Osteoblast (primary cell): ENCODE measurements at regions not wholly inside any gene's neighbourhood (a gene's known extent, or its start where the extent isn't known, plus 50 kb on each side); places are given as distances from the start of the nearest gene placed in this dataset.
"Not testable (repeated sequence)": the region's sequence is repeated elsewhere in the genome, so short reads cannot be mapped to it uniquely, and the experiment has no call there.

Experiments
- DNase-seq: peaks from one replicate; pipeline ENCODE4 v3.0.0; 2011; ENCODE audit warnings: low spot score, mixed read lengths; ENCODE audit not compliant: insufficient read length; ENCODE audit errors: missing footprints
- H2AFZ ChIP-seq: 2 replicates; pipeline ENCODE4 v1.6.0; 2011; ENCODE audit warnings: mild to moderate bottlenecking, low read length
- H3K27ac ChIP-seq: 2 replicates; pipeline ENCODE4 v1.5.1; 2011; ENCODE audit warnings: mild to moderate bottlenecking, low read depth, low read length, moderate library complexity
- H3K27me3 ChIP-seq: 2 replicates; pipeline ENCODE4 v1.6.0; 2012; ENCODE audit warnings: mild to moderate bottlenecking, control low read depth, inconsistent platforms, low read length, moderate library complexity; ENCODE audit not compliant: insufficient read depth
- H3K36me3 ChIP-seq: 2 replicates; pipeline ENCODE4 v1.5.1; 2011; ENCODE audit warnings: mild to moderate bottlenecking, low read length, control low read depth, moderate library complexity; ENCODE audit not compliant: insufficient read depth
- H3K4me1 ChIP-seq: 2 replicates; pipeline ENCODE4 v1.5.1; 2011; ENCODE audit warnings: mild to moderate bottlenecking, low read length, control low read depth, moderate library complexity; ENCODE audit not compliant: insufficient read depth
- H3K4me2 ChIP-seq: 2 replicates; pipeline ENCODE4 v1.6.0; 2011; ENCODE audit warnings: mild to moderate bottlenecking, low read length; ENCODE audit not compliant: insufficient read depth
- H3K4me3 ChIP-seq: fragments of 200-600 bp; sonication (generic); 3 replicates; pipeline ENCODE4 v1.5.1; 2012; ENCODE audit warnings: mild to moderate bottlenecking, low read length, inconsistent platforms; ENCODE audit not compliant: insufficient read depth
- H3K79me2 ChIP-seq: 2 replicates; pipeline ENCODE4 v1.6.0; 2012; ENCODE audit warnings: mild to moderate bottlenecking, low read length, control low read depth, inconsistent platforms; ENCODE audit not compliant: insufficient read depth
- H3K9me3 ChIP-seq: 2 replicates; pipeline ENCODE4 v1.5.1; 2011; ENCODE audit warnings: low read depth, low read length, control low read depth
- H4K20me1 ChIP-seq: 2 replicates; pipeline ENCODE4 v1.6.0; 2012; ENCODE audit warnings: mild to moderate bottlenecking, low read length, control low read depth; ENCODE audit not compliant: insufficient read depth
- TF ChIP-seq, protein P1 (sequence below): IDR thresholded peaks from 2 replicates; pipeline ENCODE4 v1.5.1; 2011; ENCODE audit warnings: mild to moderate bottlenecking, low read depth, low read length, moderate library complexity; ENCODE audit errors: extremely low read depth

DNA sequence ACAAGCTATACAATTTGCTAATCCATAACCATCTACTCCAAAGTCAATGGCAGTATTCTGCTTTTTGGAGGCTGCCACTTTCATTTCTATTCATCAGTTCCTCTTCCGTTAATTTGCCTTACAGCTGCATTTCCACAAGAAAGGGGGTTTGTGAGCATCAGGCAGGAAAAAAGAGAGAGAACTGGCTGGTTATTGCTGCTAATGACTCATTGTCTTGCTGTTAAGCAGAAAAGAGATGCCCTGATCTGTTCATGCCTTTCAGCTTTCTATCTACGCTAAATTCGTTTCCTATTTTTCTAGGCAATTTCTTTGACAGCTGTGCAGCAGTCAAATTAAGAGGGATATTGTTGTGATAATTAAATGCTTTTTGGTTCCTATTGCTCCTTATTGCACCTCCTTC, 65.9 kb upstream of the GNAQ start:
- H3K4me3 ChIP-seq: no peak overlapping the region
- no peak for DNase-seq
- peaks cover 16% of the 10 kb centered on the region for H3K27me3 ChIP-seq
- no peak overlapping the region for H2AFZ ChIP-seq
- no peak overlapping the region for H3K27ac ChIP-seq
- H3K36me3 ChIP-seq: no peaks in the 10 kb centered on the region
- no peak overlapping the region for H3K4me2 ChIP-seq
- H3K4me1 ChIP-seq: no peaks in the 10 kb centered on the region
- TF ChIP-seq, protein P1, sequence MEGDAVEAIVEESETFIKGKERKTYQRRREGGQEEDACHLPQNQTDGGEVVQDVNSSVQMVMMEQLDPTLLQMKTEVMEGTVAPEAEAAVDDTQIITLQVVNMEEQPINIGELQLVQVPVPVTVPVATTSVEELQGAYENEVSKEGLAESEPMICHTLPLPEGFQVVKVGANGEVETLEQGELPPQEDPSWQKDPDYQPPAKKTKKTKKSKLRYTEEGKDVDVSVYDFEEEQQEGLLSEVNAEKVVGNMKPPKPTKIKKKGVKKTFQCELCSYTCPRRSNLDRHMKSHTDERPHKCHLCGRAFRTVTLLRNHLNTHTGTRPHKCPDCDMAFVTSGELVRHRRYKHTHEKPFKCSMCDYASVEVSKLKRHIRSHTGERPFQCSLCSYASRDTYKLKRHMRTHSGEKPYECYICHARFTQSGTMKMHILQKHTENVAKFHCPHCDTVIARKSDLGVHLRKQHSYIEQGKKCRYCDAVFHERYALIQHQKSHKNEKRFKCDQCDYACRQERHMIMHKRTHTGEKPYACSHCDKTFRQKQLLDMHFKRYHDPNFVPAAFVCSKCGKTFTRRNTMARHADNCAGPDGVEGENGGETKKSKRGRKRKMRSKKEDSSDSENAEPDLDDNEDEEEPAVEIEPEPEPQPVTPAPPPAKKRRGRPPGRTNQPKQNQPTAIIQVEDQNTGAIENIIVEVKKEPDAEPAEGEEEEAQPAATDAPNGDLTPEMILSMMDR: no peak
- H3K79me2 ChIP-seq: no peaks in the 10 kb centered on the region
- H4K20me1 ChIP-seq: no peaks in the 10 kb centered on the region
- H3K9me3 ChIP-seq: no peaks in the 10 kb centered on the region

DNA sequence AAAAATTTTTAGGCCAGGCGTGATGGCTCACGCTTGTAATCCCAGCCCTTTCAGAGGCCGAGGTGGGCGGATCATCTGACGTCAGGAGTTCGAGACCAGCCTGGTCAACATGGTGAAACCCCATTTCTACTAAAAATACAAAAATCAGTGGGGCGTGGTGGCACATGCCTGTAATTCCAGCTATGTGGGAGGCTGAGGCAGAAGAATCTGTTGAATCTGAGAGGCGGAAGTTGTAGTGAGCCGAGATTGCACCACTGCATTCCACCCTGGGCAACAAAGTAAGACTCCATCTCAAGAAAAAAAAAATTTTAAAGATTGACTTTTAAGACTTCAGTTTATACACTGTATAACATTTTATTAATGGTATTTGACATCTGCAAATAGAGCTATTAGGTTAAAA, 60.1 kb upstream of the GNAQ start:
- DNase-seq: no peak

DNA sequence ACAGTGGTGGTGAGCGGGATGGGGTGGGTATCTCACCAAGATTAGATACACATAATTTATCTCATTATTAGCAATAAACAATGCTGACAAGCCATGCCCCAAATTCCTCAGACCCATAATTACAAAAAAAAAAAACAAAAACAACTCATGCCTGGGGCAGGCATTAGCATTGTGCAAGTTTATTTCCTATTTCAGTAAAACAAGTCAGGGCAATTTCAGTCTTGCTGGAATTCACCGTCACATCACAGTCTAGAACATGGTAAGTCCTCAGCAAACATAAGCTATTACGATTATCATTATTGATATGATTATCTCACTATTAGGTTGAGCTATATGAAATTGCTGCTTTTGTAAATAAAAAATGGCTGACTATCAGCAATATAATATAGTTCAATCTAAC, 57.5 kb upstream of the GNAQ start:
- no peak overlapping the region for H3K4me3 ChIP-seq
- H3K4me1 ChIP-seq: no peaks in the 10 kb centered on the region
- H3K79me2 ChIP-seq: no peaks in the 10 kb centered on the region
- TF ChIP-seq, protein P1: no peak
- H2AFZ ChIP-seq: no peak overlapping the region
- no peaks in the 10 kb centered on the region for H3K27me3 ChIP-seq
- H3K27ac ChIP-seq: no peak overlapping the region
- H4K20me1 ChIP-seq: no peaks in the 10 kb centered on the region
- no peak overlapping the region for H3K4me2 ChIP-seq
- H3K36me3 ChIP-seq: no peaks in the 10 kb centered on the region
- no peak for DNase-seq
- H3K9me3 ChIP-seq: no peaks in the 10 kb centered on the region

More for the DNA sequence above, 60.1 kb upstream of the GNAQ start:
- Histone ChIP-seq H4K20me1 (no peaks in the 10 kb centered on the region), H2AFZ (no peak overlapping the region), H3K36me3 (no peaks in the 10 kb centered on the region), H3K4me3 (no peak overlapping the region), H3K4me1 (no peaks in the 10 kb centered on the region), H3K27me3 (peaks cover 5% of the 10 kb centered on the region), H3K4me2 (no peak overlapping the region), H3K9me3 (no peaks in the 10 kb centered on the region), H3K27ac (no peak overlapping the region), H3K79me2 (no peaks in the 10 kb centered on the region)
- TF ChIP-seq, protein P1: no peak

DNA sequence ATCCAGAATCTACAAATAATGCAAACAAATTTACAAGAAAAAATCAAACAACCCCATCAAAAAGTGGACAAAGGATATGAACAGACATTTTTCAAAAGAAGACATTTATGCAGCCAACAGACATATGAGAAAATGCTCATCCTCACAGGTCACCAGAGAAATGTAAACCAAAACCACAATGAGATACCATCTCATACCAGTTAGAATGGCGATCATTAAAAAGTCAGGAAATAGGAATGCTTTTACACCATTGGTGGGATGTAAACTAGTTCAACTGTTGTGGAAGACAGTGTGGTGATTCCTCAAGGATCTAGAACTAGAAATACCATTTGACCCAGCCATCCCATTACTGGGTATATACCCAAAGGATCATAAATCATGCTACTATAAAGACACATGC, 56.6 kb upstream of the GNAQ start:
- not testable (repeated sequence) for H3K79me2 ChIP-seq, H3K4me2 ChIP-seq, H3K9me3 ChIP-seq, H3K4me1 ChIP-seq, H3K27ac ChIP-seq, H4K20me1 ChIP-seq, H3K27me3 ChIP-seq, H2AFZ ChIP-seq, DNase-seq, H3K4me3 ChIP-seq, H3K36me3 ChIP-seq
